DMS53 (cell line): ENCODE measurements at regions not wholly inside any gene's neighbourhood (a gene's known extent, or its start where the extent isn't known, plus 50 kb on each side); places are given as distances from the start of the nearest gene placed in this dataset.
"Not testable (repeated sequence)": the region's sequence is repeated elsewhere in the genome, so short reads cannot be mapped to it uniquely, and the experiment has no call there.

Source experiments
- DNase-seq: peaks from one replicate; lab custom pipeline; 2025; lab: John Stamatoyannopoulos, UW

GRCh38 chr6:153412519-153412918, 281.4 kb upstream of the RGS17 start:
- no peak for DNase-seq

GRCh38 chr6:153411070-153411648, 280.1 kb upstream of the RGS17 start:
- no peak for DNase-seq

- no peak for DNase-seq
Observed at GRCh38 chr6:153405931-153406330, 274.8 kb upstream of the RGS17 start.

GRCh38 chr6:153401751-153402150, 270.7 kb upstream of the RGS17 start:
- DNase-seq: peak; percentile 85

GRCh38 chr6:153392156-153392555, 261.1 kb upstream of the RGS17 start:
- no peak for DNase-seq

- DNase-seq: no peak
Observed at GRCh38 chr6:153373869-153374268, 242.8 kb upstream of the RGS17 start.

- no peak for DNase-seq
Observed at GRCh38 chr6:153368131-153368530, 237.0 kb upstream of the RGS17 start.

GRCh38 chr6:153367021-153367420, 235.9 kb upstream of the RGS17 start:
- DNase-seq: no peak

- DNase-seq: no peak
Observed at GRCh38 chr6:153357391-153357790, 226.3 kb upstream of the RGS17 start.

GRCh38 chr6:153340568-153340967, 209.5 kb upstream of the RGS17 start:
- no peak for DNase-seq

- DNase-seq: no peak
Observed at GRCh38 chr6:153334121-153334520, 203.0 kb upstream of the RGS17 start.

- DNase-seq: not testable (repeated sequence)
Observed at GRCh38 chr6:153331221-153331620, 200.1 kb upstream of the RGS17 start.

GRCh38 chr6:153328194-153328593, 197.1 kb upstream of the RGS17 start:
- DNase-seq: no peak

GRCh38 chr6:153325661-153326060, 194.6 kb upstream of the RGS17 start:
- no peak for DNase-seq

- peak; percentile 73 for DNase-seq
Observed at GRCh38 chr6:153312634-153313033, 181.6 kb upstream of the RGS17 start.

GRCh38 chr6:153309651-153310050, 178.6 kb upstream of the RGS17 start:
- DNase-seq: no peak

- no peak for DNase-seq
Observed at GRCh38 chr6:153302133-153302532, 171.1 kb upstream of the RGS17 start.

GRCh38 chr6:153301602-153302001, 170.5 kb upstream of the RGS17 start:
- no peak for DNase-seq

GRCh38 chr6:153282456-153282855, 151.4 kb upstream of the RGS17 start:
- DNase-seq: not testable (repeated sequence)

- DNase-seq: no peak
Observed at GRCh38 chr6:153275997-153276396, 144.9 kb upstream of the RGS17 start.

- no peak for DNase-seq
Observed at GRCh38 chr6:153272201-153272980, 141.3 kb upstream of the RGS17 start.

- no peak for DNase-seq
Observed at GRCh38 chr6:153263489-153263888, 132.4 kb upstream of the RGS17 start.

- no peak for DNase-seq
Observed at GRCh38 chr6:153251326-153251725, 120.2 kb upstream of the RGS17 start.

- no peak for DNase-seq
Observed at GRCh38 chr6:153237670-153238069, 106.6 kb upstream of the RGS17 start.
